Central memory CD4-positive, alpha-beta T cell (primary cell): ENCODE measurements at regions not wholly inside any gene's neighbourhood (a gene's known extent, or its start where the extent isn't known, plus 50 kb on each side); places are given as distances from the start of the nearest gene placed in this dataset.
"Not testable (repeated sequence)": the region's sequence is repeated elsewhere in the genome, so short reads cannot be mapped to it uniquely, and the experiment has no call there.

Source experiments
- DNase-seq: peaks from one replicate; pipeline ENCODE4 v3.0.0; 2022

GRCh38 chr5:148744380-148744779, 82.0 kb upstream of the ADRB2 start:
- DNase-seq = not testable (repeated sequence)

GRCh38 chr5:148746826-148747535, 79.4 kb upstream of the ADRB2 start:
- DNase-seq = no peak

- no peak for DNase-seq
Observed at GRCh38 chr5:148747536-148747906, 78.9 kb upstream of the ADRB2 start.

DNA sequence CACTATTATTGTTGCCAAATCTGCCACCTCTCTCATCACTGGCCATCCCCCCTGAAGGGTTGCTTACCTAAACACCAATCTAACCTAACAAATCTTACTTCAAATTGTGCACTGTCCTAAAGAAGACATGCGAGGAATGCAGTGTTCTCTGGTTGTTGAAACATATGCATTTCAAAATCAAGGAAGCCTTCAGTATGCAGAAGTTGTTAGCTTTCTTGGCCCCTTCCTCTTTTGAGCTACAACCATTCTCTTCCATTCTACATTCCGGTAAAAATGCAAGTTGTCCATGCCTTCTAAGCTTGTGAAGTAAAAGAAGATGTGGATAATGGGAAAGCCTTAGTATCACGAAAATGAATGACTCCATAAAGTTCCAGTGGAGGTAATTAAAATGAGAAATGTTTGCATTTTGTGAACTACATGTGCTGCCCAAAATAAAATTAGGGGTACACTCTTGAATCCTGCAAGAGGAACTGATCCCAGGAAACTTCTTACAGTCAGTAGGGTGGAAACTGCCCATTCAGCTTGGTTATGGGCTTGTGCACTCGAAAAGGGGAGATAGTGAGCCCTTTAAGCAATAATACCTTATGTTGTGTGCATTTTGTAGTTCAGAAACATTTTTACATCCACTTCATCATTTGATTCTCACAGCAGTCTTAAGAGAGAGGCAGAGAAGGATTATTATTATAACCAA, 77.6 kb upstream of the ADRB2 start:
- DNase-seq = no peak

- no peak for DNase-seq
Observed at GRCh38 chr5:148750614-148751013, 75.8 kb upstream of the ADRB2 start.

- no peak for DNase-seq
Observed at GRCh38 chr5:148751025-148751424, 75.4 kb upstream of the ADRB2 start.

GRCh38 chr5:148752375-148752774, 74.0 kb upstream of the ADRB2 start:
- DNase-seq = not testable (repeated sequence)

- no peak for DNase-seq
Observed at GRCh38 chr5:148759101-148759500, 67.3 kb upstream of the ADRB2 start.

DNA sequence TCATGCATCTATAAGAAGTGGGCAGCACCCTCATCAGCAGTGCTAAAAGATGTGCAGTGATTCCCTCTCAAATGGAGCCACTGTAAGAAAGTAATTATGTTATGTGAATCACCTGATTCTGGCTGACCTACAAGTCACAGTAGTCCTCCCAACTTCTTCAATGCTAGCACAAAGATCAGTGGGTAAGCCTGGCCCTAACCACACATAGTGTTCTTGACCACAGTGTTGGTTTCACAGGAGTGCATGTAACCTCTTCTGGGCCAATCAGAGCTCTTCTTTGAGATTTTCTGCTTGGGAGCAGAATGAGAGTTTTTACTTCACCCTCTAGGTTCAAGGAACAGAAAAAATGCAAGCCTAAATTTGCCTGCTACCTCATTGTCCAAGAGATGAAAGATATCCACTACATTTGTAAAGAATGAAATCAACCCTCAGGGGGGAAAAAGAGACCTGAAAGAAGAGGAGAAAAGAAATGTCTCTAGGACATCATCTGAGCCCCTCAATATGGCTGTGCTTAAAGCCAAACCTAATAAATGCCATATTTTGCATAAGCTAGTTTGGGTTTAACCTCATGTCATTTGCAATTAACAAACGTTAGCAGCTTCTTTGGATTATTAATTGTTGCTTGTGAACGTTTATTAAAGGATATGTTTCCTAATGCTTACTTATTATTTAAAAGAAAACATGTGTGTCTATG, 65.3 kb upstream of the ADRB2 start:
- no peak for DNase-seq

GRCh38 chr5:148763996-148764395, 62.4 kb upstream of the ADRB2 start:
- DNase-seq = no peak

- DNase-seq = no peak
Observed at GRCh38 chr5:148765061-148765460, 61.4 kb upstream of the ADRB2 start.

DNA sequence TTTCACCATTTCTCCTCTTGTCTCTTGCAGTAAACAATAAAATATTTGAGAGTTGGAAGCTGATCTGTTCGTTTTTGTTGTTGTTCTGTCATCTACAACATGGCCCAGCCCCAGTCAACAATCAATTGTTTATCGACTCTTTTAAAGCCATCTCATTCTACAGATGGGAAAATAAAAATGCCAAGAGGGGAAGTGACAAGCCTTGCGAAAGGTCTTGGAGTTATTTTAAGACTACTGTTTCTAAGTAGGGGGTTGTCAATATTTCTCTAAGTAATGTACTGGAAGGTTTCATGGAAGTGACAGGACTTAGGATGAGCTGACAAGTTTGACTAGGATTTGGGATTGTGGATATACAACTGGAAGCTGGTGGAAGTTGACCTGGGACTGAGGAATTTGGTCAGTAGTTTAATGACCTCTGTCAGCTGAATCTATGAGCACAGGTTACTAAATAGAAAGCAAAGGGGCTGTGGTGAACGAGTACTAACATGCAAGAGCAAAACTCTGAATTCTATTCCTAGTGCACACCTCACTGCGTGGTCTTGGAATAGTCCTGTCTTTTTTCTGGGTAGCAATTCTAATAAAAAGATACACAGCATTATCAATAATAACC, 57.5 kb upstream of the ADRB2 start:
- DNase-seq = no peak

DNA sequence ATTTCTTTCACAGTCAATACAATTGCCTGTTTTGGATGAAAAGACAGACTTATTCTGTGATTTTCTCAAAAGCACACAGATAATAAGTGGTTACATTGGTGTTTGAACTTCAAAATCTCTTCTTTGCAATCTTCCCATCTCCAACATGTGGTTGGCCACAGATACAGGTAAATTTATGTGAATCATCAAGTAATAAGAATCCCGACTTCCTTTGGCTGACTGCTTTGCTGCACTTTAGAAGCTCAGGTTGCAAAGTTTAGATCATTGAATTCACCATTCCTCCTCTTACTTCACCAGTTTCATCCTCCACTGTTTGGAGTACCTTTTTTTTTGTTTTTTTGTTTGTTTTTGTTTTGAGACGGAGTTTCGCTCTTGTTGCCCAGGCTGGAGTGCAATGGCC, 56.5 kb upstream of the ADRB2 start:
- no peak for DNase-seq

DNA sequence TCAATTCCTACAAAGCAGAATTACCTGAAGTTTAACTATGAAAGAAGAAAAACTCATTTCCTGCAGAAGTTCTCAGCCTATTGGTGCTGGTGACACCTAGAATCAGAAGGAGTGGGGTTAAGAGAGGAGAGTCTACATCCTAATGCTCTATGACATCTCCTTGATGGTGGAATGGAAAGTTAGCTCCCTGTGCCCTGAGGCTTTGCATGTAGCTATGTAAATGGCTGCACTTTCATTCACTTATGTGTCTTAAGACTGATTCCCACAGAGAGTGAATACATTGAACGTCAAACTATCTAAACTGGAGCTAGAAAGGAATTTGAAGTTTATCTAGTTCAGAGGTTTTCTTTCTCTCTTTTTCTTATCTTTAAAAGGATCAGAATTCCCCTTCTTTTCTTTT, 52.1 kb upstream of the ADRB2 start:
- no peak for DNase-seq

DNA sequence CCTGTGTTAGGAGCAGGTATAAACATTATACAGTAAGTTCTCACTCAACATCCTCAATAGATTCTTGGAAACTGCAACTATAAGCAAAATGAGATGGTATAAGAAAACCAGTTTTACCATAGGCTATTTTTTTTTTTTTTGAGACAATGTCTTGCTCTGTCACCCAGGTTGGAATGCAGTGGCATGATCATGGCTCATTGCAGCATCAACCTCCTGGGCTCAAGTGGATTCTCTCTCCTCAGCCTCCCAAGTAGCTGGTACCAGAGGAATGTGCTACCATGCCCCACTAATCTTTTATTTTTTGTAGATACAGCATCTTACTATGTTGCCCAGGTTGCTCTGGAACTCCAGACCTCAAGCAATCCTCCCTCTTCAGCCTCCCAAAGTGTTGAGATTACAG, 50.1 kb upstream of the ADRB2 start:
- no peak for DNase-seq
